Gastrocnemius medialis (tissue), 4 donors: ENCODE measurements at regions not wholly inside any gene's neighbourhood (a gene's known extent, or its start where the extent isn't known, plus 50 kb on each side); places are given as distances from the start of the nearest gene placed in this dataset.

ENCODE experiments used
- CTCF ChIP-seq, 5 experiments: fragments of 450-650 bp in 3 of 5; fragments of 200-600 bp in 2 of 5; sonication (generic) in 2 of 5; IDR thresholded peaks in 4 of 5; conservative IDR thresholded peaks in 1 of 5; 1 replicate in 4 of 5; 2 replicates in 1 of 5; pipeline ENCODE4 v1.5.1; 2016 to 2019; ENCODE audit warnings: antibody characterized with exemption in 5 of 5, mild to moderate bottlenecking in 3 of 5, moderate library complexity in 3 of 5
- POLR2A ChIP-seq, 2 donors: fragments of 450-650 bp; IDR thresholded peaks; one replicate each; pipeline ENCODE4 v1.6.1; 2017; ENCODE audit warnings: antibody characterized with exemption in 2 of 2, mild to moderate bottlenecking in 2 of 2, moderate library complexity in 2 of 2

- TF ChIP-seq CTCF (IDR thresholded peaks at IDR 0.05 in 4 of 5, conservative IDR thresholded peaks at IDR 0.05 in 1 of 5) (no peak), POLR2A (IDR thresholded peaks at IDR 0.05) (no peak)
These were observed 67.4 kb upstream of the TOP1 start for GRCh38 chr20:40961176-40961575.
